H9 (cell line): ENCODE measurements at regions not wholly inside any gene's neighbourhood (a gene's known extent, or its start where the extent isn't known, plus 50 kb on each side); places are given as distances from the start of the nearest gene placed in this dataset.

ENCODE experiments used
- DNase-seq: peaks from one replicate; pipeline ENCODE4 v3.0.0-alpha.2; 2017
- H2AFZ ChIP-seq: one replicate; pipeline ENCODE4 v1.6.1; 2013; ENCODE audit warnings: mild to moderate bottlenecking, low read length, control low read depth, moderate library complexity
- H2AK5ac ChIP-seq: 2 replicates; pipeline ENCODE4 v1.6.1; 2013; ENCODE audit warnings: low read length, control low read depth, mixed read lengths; ENCODE audit not compliant: insufficient read length
- H2BK120ac ChIP-seq: one replicate; pipeline ENCODE4 v1.6.1; 2013; ENCODE audit warnings: low read depth, mild to moderate bottlenecking, low read length, control low read depth, inconsistent platforms; ENCODE audit not compliant: poor library complexity, severe bottlenecking
- H2BK12ac ChIP-seq: 2 replicates; pipeline ENCODE4 v1.6.1; 2013; ENCODE audit warnings: low read length, control low read depth, mixed read lengths, low read depth; ENCODE audit not compliant: insufficient read length
- H2BK15ac ChIP-seq: 2 replicates; pipeline ENCODE4 v1.6.1; 2013; ENCODE audit warnings: low read depth, low read length, control low read depth
- H2BK20ac ChIP-seq: one replicate; pipeline ENCODE4 v1.6.1; 2013; ENCODE audit warnings: low read depth, mild to moderate bottlenecking, low read length, control low read depth, inconsistent platforms; ENCODE audit not compliant: poor library complexity, severe bottlenecking
- H2BK5ac ChIP-seq: 2 replicates; pipeline ENCODE4 v1.6.1; 2013; ENCODE audit warnings: low read length, control low read depth, mixed read lengths; ENCODE audit not compliant: insufficient read length
- H3K14ac ChIP-seq: 2 replicates; pipeline ENCODE4 v1.6.1; 2013; ENCODE audit warnings: low read length, control low read depth; ENCODE audit not compliant: insufficient read depth
- H3K18ac ChIP-seq: 2 replicates; pipeline ENCODE4 v1.6.1; 2013; ENCODE audit warnings: low read depth, mild to moderate bottlenecking, mixed read lengths, low read length, control low read depth; ENCODE audit not compliant: insufficient read length
- H3K23ac ChIP-seq: 2 replicates; pipeline ENCODE4 v1.6.1; 2013; ENCODE audit warnings: low read length, control low read depth, mixed read lengths, low read depth; ENCODE audit not compliant: insufficient read length
- H3K23me2 ChIP-seq: 2 replicates; pipeline ENCODE4 v1.6.1; 2013; ENCODE audit warnings: low read depth, mild to moderate bottlenecking, mixed read lengths, low read length, control low read depth; ENCODE audit not compliant: insufficient read length, poor library complexity, severe bottlenecking
- H3K27ac ChIP-seq: 2 replicates; pipeline ENCODE4 v1.5.1; 2013; ENCODE audit warnings: low read length, control low read depth, mixed read lengths, low read depth; ENCODE audit not compliant: insufficient read length
- H3K27me3 ChIP-seq: 2 replicates; pipeline ENCODE4 v1.6.1; 2013; ENCODE audit warnings: low read length, control low read depth, inconsistent platforms; ENCODE audit not compliant: insufficient read depth
- H3K4ac ChIP-seq: 2 replicates; pipeline ENCODE4 v1.6.1; 2013; ENCODE audit warnings: low read depth, mild to moderate bottlenecking, control low read depth, inconsistent platforms, low read length, moderate library complexity
- H3K4me1 ChIP-seq: 2 replicates; pipeline ENCODE4 v1.6.1; 2013; ENCODE audit warnings: low read length, control low read depth, inconsistent platforms; ENCODE audit not compliant: insufficient read depth
- H3K4me2 ChIP-seq: 2 replicates; pipeline ENCODE4 v1.6.1; 2013; ENCODE audit warnings: low read length, control low read depth, mixed read lengths; ENCODE audit not compliant: insufficient read length, insufficient read depth
- H3K56ac ChIP-seq: 2 replicates; pipeline ENCODE4 v1.6.1; 2013; ENCODE audit warnings: low read depth, mild to moderate bottlenecking, mixed read lengths, low read length, control low read depth; ENCODE audit not compliant: insufficient read length
- H3K79me1 ChIP-seq: 2 replicates; pipeline ENCODE4 v1.6.1; 2013; ENCODE audit warnings: low read depth, mild to moderate bottlenecking, moderate library complexity, low read length, control low read depth, inconsistent platforms; ENCODE audit not compliant: insufficient read depth, poor library complexity, severe bottlenecking
- H3K79me2 ChIP-seq: 2 replicates; pipeline ENCODE4 v1.6.1; 2013; ENCODE audit warnings: low read length, control low read depth, inconsistent platforms; ENCODE audit not compliant: insufficient read depth
- H3K9ac ChIP-seq: 2 replicates; pipeline ENCODE4 v1.6.1; 2013; ENCODE audit warnings: low read length, control low read depth, mixed read lengths; ENCODE audit not compliant: insufficient read length; ENCODE audit errors: extremely low read depth
- H3K9me3 ChIP-seq: one replicate; pipeline ENCODE4 v1.6.1; 2013; ENCODE audit warnings: low read depth, low read length, inconsistent platforms; ENCODE audit not compliant: control insufficient read depth
- H3T11ph ChIP-seq: one replicate; pipeline ENCODE4 v1.6.1; 2013; ENCODE audit warnings: mild to moderate bottlenecking, low read length, control low read depth, inconsistent platforms
- H4K20me1 ChIP-seq: one replicate; pipeline ENCODE4 v1.6.1; 2013; ENCODE audit not compliant: control insufficient read depth, insufficient read length, insufficient read depth
- H4K5ac ChIP-seq: 2 replicates; pipeline ENCODE4 v1.6.1; 2013; ENCODE audit warnings: low read depth, mild to moderate bottlenecking, mixed read lengths, low read length, control low read depth; ENCODE audit not compliant: insufficient read length
- H4K8ac ChIP-seq: replicated peaks from 2 replicates; pipeline ENCODE4 v1.6.1; 2013; ENCODE audit warnings: low read length, control low read depth, mixed read lengths, low read depth; ENCODE audit not compliant: insufficient read length
- H4K91ac ChIP-seq: 2 replicates; pipeline ENCODE4 v1.6.1; 2013; ENCODE audit warnings: low read depth, mild to moderate bottlenecking, moderate library complexity, mixed read lengths, low read length, control low read depth; ENCODE audit not compliant: insufficient read length
- H3K27ac Mint-ChIP-seq, 3 experiments: 2 replicates in 2 of 3; 3 replicates in 1 of 3; pipeline ENCODE4 v1.8.0; 2020 to 2021; ENCODE audit warnings: mixed read lengths in 3 of 3, mild to moderate bottlenecking in 1 of 3, moderate library complexity in 1 of 3
- H3K27me3 Mint-ChIP-seq: 2 replicates; pipeline ENCODE4 v1.8.0; 2021; ENCODE audit warnings: low read depth, mild to moderate bottlenecking, moderate library complexity, mixed read lengths
- H3K36me3 Mint-ChIP-seq, 3 experiments: 2 replicates in 2 of 3; 3 replicates in 1 of 3; pipeline ENCODE4 v1.8.0; 2020 to 2021; ENCODE audit warnings: low read depth in 3 of 3, mixed read lengths in 3 of 3; ENCODE audit not compliant: insufficient read depth in 1 of 3
- H3K4me1 Mint-ChIP-seq, 2 experiments: 2 replicates each; pipeline ENCODE4 v1.8.0; 2020; ENCODE audit warnings: mixed read lengths in 2 of 2
- H3K4me3 Mint-ChIP-seq, 2 experiments: 2 replicates in 1 of 2; 3 replicates in 1 of 2; pipeline ENCODE4 v1.8.0; 2020 to 2021; ENCODE audit warnings: mild to moderate bottlenecking in 2 of 2, mixed read lengths in 2 of 2, moderate library complexity in 1 of 2
- H3K9me3 Mint-ChIP-seq, 2 experiments: 2 replicates in 1 of 2; 3 replicates in 1 of 2; pipeline ENCODE4 v1.8.0; 2020; ENCODE audit warnings: mild to moderate bottlenecking in 2 of 2, mixed read lengths in 2 of 2, moderate library complexity in 1 of 2
- CTCF ChIP-seq: fragments of 200-600 bp; sonication (generic); conservative IDR thresholded peaks from 3 replicates; pipeline ENCODE4 v1.8.0; 2021; ENCODE audit warnings: antibody characterized with exemption, mild to moderate bottlenecking
- WGBS: extraction: QIAGEN DNeasy Blood & Tissue Kit; methylation state at CpG from one replicate; pipeline ENCODE4 v1.1.7; 2013; ENCODE audit warnings: missing lambda C conversion rate, low lambda C conversion rate, mixed read lengths; ENCODE audit not compliant: insufficient read length; ENCODE audit errors: extremely low coverage; 5-methylcytosine and 5-hydroxymethylcytosine counted together

GRCh38 chr14:103250874-103251273, 83.2 kb upstream of the EIF5 start:
- no peak overlapping the region for H2BK5ac ChIP-seq
- DNase-seq: no peak
- no peak overlapping the region for H4K5ac ChIP-seq
- no peak overlapping the region for H4K8ac ChIP-seq
- H4K91ac ChIP-seq: no peak overlapping the region
- H3K27ac ChIP-seq: no peak overlapping the region
- no peaks in the 10 kb centered on the region for H3K36me3 Mint-ChIP-seq
- H3K4me3 Mint-ChIP-seq: no peak overlapping the region; a peak in 1 of 5 replicates
- H3K14ac ChIP-seq: no peak overlapping the region
- no peak overlapping the region for H3K4ac ChIP-seq
- H3K9ac ChIP-seq: no peak overlapping the region
- H4K20me1 ChIP-seq: no peaks in the 10 kb centered on the region
- no peak for TF ChIP-seq CTCF
- no peak overlapping the region for H2AFZ ChIP-seq
- H3K23me2 ChIP-seq: no peaks in the 10 kb centered on the region
- no peaks in the 10 kb centered on the region for H3K27me3 ChIP-seq
- no peak overlapping the region for H3K4me2 ChIP-seq
- H3K79me2 ChIP-seq: no peaks in the 10 kb centered on the region
- no peak overlapping the region for H2BK12ac ChIP-seq
- no peaks in the 10 kb centered on the region for H3K4me1 ChIP-seq
- H3K9me3 Mint-ChIP-seq: no peaks in the 10 kb centered on the region
- no peak overlapping the region for H3K18ac ChIP-seq
- no peak overlapping the region for H3T11ph ChIP-seq
- peaks cover 5% of the 10 kb centered on the region for H3K27me3 Mint-ChIP-seq
- WGBS: no CpG with 5 or more reads among the region's 3 CpGs
- H3K27ac Mint-ChIP-seq: no peak overlapping the region
- H3K23ac ChIP-seq: no peak overlapping the region
- H3K4me1 Mint-ChIP-seq: peaks cover 2 to 6% of the 10 kb centered on the region in 2 experiments; a peak in 2 of 4 replicates
- H2AK5ac ChIP-seq: no peak overlapping the region
- no peak overlapping the region for H3K56ac ChIP-seq
- no peak overlapping the region for H2BK120ac ChIP-seq
- no peak overlapping the region for H2BK20ac ChIP-seq
- H3K9me3 ChIP-seq: no peaks in the 10 kb centered on the region
- no peaks in the 10 kb centered on the region for H3K79me1 ChIP-seq
- no peak overlapping the region for H2BK15ac ChIP-seq
